Fibroblast of upper back skin (primary cell): ENCODE measurements at regions not wholly inside any gene's neighbourhood (a gene's known extent, or its start where the extent isn't known, plus 50 kb on each side); places are given as distances from the start of the nearest gene placed in this dataset.
"Not testable (repeated sequence)": the region's sequence is repeated elsewhere in the genome, so short reads cannot be mapped to it uniquely, and the experiment has no call there.

Experiments used
- DNase-seq: peaks from one replicate; pipeline ENCODE4 v3.0.0-alpha.2; 2013

DNA sequence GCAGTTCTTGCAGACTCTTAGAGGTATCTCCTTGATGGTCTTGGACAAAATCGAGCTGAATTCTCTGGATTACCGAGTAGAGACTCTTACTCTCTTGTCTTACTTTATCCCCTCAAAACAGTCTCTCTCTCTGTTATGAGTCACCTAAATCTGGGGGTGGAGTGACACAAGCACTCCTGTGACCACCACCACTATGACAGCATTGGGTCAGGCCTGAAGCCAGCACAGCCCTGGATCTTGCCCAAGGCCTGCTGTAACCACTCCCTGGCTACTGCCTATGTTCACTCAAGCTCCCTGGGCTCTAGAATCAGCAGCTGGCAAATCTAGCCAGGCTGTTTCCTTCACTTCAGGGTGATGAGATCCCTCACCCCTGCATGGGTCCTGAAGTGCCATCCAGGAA, 662.5 kb downstream of the LUZP2 start:
- DNase-seq = peak; percentile 21

DNA sequence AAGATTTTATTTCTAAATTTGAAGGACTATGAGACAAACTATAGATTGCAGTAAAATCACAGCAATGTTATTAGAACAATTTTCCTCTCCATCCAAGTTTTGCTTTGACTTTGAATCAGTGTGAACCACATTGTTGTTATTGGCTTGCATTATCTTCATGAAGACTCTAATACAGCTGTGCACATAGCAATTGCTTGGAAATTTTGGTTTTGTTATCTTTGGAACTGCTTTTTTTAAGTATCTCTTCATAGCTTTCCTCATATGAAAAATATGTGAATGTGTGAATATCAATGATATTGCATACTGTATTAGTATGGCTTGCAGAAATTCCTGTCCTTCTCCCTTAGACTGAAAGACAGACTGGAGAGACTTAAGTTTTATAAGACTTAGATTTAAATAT, 666.6 kb downstream of the LUZP2 start:
- peak; percentile 71 for DNase-seq

DNA sequence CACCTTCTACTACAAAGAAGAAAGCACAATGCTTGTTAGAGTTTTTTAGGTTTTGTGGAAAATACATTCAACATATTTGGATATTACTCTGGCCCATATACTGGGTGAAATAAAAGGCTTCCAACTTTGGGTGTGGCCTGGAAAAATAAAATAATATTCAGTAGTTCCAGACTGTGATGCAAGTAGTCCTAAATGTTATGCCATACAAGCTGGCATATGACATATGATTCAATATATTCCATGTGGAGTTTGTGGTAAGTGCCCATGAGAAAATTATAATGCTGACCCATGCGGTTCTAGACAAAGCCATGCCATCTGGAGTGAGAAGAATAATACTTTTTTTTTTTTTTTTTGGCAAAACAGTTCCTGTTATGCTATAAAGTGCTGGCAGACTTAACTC, 683.3 kb downstream of the LUZP2 start:
- no peak for DNase-seq

DNA sequence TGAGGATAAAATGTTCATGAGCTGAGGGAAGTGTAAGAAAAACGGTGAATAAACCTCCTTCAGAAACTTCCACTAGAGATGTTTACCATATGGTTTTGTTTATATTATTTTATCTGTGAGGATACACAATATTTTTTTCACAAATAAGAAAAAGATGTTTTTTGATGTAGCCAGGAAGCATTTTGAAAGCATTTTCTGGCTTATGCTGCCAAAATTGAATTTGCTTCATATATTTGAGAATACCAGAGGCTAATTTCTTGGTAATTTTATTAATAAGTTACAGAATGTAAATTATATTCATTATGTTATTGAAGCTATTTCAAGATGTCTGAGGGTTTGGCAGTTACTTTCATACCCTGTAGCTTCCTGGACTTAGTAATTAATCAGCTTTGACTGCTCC, 686.6 kb downstream of the LUZP2 start:
- no peak for DNase-seq

DNA sequence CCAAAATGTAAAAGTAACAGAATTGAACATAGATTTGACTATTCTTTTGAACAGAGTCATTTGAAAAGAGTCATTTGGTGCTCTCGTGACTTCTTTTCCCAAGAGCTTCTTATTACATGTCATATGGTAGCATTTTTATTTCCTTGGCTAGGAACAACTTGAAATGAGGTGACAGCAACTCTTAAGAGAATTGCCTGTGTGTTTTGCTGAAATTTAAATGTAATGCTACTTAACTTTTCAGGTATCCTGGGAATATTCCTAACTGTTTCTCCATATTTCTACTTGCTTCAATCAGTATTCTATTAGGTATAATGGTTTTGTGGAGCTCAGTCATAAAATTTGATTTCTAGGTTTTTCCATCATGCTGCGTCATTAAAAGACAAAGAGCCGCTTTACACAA, 700.7 kb downstream of the LUZP2 start:
- no peak for DNase-seq

DNA sequence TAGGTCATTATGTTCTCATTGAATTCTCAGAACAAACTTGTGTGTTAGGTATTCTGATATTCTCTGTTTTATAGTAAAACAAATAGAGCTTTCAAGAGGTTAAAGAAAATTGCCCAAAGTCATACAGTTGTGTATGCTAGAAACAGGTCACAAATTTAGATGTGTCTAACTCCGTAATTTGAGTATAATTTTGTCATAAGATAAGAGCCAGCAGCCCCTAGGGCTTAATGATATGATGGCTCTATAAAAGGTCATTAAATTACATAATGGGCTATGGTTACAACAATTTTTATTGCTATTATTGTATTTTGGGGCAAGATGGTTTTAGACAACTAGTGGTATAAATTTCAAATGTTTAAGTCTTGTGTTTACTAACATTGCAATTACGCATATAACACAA, 701.9 kb downstream of the LUZP2 start:
- no peak for DNase-seq

DNA sequence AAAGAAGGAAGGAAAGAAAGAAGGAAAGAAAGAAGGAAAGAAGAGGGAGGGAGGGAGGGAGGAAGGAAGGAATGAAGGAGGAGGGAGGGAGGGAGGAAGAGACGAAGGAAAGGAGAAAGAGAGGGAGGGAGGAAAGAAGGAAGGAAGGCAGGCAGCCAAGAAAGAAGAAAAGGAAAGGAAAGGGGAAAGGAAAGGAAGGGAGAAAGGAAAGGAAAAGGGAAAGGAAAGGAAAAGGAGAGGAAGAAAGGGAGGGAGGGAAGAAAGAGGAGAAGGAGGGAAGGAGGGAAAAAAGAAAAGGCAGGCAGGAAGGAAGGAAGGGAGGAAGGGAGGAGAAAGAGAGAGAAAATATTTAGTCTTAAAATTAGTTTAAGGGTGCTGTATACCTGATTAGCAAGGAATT, 704.1 kb downstream of the LUZP2 start:
- no peak for DNase-seq

DNA sequence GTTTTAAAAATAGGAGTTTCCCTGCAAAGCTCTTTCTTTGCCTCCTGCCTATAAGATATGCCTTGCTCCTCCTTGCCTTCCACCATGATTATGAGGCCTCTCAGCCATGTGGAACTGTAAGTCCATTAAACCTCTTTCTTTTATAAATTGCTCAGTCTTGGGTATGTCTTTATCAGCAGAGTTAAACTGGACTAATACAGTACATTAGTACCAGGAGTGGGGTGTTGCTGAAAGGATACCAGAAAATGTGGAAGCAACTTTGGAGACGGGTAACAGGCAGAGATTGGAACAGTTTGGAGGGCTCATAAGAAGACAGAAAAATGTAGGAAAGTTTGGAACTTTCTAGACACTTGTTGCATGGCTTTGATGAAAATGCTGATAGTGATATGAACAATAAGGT, 709.9 kb downstream of the LUZP2 start:
- no peak for DNase-seq

DNA sequence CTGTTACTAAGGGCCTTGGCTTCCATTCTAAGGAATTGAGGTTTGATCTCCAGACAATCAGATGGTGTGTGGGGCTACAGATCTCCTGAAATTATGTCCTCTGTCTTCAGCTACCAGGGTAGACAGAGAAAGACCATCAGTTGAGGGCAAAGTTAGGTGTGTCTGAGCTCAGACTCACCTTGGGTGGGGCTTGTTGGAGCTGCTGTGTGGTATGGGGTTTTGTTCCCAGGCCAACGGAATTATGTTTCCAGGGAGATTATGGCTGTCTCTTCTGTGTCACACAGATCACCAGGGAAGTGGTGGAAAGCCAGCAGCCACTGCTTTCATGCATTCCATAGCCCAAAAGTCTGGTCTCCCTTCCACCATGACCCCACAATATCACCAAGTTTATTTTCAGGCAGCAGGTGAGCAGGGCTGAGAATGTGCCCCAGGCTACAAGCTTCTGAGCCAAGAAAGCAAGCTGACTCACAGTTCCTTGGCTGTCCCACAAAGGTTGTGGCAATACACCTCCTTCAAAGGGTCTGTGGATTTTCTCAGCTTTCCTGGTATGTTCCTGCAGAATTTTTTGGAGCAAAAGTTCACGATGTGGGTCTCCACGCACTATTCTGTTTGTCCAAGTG, 714.9 kb downstream of the LUZP2 start:
- no peak for DNase-seq

DNA sequence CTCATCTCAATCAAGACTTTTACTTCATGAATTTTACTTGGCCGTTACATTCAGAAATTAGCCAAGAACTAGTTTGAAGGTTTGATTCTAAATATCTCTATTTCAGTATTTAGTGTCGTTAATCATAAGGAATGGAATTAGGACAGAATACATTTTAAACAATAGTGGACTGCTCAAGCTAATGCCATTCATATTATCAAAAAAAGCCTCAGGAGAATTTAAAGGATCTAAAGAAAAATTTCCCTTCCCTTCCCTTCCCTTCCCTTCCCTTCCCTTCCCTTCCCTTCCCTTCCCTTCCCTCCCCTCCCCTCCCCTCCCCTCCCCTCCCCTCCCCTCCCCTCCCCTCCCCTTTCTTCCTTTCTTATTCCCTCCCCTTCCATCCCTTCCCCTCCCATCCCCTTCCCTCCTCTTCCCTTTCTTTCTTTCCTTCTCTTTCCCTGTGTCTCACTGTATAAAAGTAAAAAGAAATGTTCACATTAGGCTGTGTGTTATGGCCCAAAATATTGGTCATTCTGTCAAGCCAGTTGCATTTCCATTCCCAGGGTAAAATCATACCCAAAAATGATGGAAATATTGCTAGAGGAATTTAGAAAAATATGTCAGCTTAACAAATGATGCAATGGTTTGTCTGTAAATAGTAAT, 717.8 kb downstream of the LUZP2 start:
- no peak for DNase-seq

DNA sequence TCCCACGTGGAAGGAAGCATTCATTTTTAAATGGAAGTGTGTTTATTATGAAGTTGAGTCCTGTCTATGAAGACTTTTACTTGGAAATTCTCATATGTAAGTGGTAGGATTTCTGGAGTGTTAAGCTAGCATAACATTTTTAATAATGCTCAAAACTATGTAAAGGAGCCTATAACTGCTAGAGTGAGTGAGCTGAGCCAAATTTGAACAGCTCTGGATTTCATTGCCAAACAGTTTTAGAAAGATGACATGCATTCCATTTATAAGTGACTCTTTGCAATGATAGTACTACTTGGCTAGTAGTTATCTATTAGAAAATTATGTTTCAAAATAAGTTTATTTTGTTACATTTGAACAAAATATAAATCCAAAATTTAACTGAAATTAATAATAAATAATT, 721.2 kb downstream of the LUZP2 start:
- no peak for DNase-seq

DNA sequence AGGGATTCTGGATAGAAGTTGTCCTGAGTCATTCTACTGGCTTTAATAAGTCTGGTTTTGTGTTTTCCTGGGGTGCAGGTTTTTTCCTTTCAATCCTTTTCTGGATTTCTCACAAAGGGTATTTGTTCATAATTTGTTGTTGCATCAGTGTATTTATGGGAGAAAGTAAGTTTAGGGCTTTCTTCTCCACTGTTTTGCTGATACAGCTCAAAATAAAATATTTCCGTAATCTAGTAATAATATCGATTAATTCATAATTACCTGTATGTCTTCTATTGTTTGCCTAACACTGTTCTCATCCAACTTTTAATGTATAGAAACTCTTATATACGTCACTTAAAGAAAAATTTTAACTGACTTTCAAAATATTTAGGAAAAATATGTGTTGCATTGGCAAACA, 728.2 kb downstream of the LUZP2 start:
- DNase-seq = no peak

DNA sequence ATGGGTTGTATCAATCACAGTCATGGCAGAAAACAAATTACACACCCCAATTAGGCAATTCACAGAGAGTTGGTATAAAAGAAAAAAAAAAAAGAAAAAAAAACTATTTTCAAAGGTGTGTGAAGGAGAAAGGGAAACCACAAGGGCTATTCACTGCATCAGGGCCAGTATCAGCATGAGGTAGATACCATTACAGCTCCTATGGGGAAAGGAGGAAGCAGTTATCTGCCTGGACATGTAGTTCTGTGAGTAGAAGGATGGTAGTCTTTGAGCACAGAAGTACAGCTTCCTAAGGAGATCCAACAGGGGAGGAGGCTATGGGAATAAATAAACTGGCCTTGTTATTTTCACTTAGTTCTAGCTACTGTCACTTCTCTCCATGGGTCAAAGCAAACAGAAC, 746.1 kb downstream of the LUZP2 start:
- DNase-seq = no peak

DNA sequence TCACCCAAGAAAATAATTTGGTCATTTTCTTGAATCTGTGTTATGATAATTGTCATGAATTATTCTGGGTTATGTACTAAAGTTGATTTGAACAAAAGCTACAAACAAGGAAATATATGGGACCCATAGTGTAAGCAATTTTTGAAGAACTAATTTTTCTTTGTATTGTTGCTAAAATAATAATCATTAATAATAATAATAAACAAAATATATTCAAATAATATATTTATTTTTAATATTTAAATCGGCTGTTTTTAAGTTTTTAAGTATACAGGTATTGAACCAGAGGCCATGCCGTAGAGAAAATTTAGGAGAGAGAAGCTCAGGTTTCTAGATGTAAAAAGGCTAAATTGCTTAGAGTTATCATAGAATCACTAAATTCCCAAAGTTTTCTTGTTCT, 747.3 kb downstream of the LUZP2 start:
- no peak for DNase-seq

DNA sequence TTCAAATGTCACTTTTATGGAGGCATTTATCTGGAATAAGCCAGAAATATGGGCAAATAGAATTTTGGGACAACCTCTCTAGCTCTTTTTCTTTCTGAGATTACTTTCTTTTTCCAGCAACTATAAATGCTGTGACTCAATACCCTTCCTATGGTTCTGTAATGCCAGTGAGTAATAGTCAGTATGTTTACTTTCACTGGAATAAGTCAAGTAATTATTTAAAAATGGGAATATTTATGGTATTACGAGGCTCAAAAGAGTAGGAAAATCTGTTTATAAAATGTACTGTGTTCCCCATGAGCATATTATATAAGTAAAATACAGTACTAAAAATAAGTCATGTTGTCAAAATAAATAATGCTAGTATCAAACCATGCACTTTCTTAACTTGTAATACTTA, 750.5 kb downstream of the LUZP2 start:
- DNase-seq = no peak

DNA sequence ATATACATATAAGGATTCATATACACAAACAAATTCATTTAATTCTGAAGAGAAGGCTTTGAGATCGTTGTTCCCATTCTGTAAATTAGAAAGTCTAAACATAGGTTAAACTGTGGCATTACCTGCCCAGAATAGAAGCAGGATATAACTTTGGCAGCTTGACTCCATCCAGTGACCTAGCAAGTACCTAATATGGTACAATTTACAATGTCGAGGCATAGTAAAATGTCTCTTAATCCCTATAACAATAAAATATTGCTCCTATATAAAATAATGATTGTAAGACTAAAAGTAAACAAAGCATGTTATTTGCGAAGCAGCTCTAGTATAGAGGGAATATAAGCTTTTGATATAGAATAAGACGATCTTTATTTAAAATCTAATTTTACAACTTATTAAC, 756.0 kb downstream of the LUZP2 start:
- no peak for DNase-seq

DNA sequence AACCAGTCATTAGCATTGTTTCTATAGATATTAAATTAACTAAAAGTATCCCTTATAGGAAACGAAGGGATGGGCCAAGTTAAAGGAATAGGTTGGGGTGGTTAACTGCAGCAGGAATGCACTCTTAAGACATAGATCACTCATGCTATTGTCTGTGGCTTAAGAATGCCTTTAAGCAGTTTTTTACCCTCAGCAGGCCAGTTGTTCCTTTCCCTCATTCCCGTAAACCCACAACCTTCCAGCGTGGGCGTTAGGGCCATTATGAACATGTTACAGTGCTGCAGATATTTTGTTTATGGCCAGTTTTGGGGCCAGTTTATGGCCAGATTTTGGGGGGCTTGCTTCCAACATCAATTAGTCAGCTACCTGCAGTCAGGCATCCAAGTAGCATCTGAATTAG, 767.0 kb downstream of the LUZP2 start:
- not testable (repeated sequence) for DNase-seq

DNA sequence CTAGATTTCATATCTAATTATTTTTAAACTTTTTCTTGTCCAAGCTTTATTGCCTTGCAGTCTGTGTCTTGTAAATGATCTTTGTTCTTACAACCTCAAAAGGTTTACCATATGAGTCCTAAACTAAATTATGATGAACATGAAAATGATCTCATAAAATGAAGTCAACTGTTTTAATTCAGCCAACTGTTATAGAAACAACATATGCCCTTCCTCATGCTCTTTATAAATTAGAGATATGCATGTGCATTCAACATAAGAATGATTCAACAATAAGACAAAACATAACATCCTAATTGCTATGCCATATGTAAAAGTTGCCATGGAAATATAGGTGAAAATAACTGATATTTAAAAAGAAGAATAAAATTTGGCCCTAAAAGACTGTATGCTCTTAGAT, 774.4 kb downstream of the LUZP2 start:
- no peak for DNase-seq

DNA sequence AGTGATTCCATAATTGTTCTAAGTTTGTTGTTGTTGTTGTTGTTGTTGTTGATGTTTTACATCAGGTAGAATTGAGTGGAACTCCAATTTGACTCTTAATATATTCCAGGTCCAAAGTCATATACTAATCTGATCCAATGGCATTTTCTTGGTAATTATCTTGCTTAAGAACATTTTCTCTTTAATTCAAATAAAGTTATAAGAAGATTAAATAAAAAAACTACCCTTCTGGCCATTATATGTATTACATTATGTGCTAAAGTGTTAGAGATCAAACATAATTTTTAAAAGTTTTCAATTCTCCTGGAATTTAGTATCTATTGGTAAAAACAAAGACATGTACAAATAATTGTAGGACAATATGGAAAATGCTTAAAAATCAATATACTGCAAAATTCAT, 775.4 kb downstream of the LUZP2 start:
- no peak for DNase-seq

DNA sequence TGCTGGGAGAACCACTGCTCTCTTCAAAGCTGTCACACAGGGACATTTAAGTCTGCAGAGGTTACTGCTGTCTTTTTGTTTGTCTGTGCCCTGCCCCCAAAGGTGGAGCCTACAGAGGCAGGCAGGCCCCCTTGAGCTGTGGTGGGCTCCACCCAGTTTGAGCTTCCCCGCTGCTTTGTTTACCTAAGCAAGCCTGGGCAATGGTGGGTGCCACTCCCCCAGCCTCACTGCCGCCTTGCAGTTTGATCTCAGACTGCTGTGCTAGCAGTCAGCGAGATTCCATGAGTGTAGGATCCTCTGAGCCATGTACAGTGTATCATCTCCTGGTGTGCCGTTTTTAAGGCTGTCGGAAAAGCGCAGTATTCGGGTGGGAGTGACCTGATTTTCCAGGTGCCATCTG, 784.0 kb downstream of the LUZP2 start:
- DNase-seq = not testable (repeated sequence)

DNA sequence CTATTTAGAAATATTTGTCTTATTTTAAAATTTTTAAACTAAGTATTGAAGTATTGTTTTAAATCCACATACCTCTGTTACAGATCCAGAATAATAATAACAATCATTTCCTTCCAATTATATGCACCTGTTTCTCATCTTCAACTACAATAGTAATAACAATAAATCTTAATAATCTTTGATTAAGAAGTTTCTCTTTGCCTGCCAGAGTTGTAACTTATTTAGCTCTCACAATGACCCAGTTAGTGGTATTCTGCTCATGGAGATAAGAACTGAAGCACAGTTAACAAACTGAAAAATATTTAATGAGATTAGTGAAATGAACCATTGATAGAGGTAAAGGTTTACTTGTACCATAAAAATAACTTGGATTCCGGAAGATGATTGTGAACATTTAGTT, 796.3 kb downstream of the LUZP2 start:
- DNase-seq = no peak

DNA sequence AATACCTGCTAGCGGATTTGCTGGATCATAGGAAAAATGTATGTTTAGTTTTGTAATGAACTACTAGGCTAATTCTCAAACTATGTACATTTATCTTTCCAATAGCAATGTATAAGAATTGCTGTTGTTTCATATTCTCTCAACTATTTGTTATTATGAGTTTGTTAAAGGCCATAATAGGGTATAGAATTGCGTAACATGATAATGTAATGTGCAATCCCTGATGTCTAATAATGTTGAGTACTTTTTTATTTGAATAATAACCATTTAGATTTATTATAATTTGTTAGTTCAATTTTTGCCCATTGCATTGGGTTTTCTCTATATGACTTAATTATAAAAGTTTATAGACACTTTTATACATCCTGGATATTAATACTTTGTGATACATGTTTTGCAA, 801.6 kb downstream of the LUZP2 start:
- no peak for DNase-seq

DNA sequence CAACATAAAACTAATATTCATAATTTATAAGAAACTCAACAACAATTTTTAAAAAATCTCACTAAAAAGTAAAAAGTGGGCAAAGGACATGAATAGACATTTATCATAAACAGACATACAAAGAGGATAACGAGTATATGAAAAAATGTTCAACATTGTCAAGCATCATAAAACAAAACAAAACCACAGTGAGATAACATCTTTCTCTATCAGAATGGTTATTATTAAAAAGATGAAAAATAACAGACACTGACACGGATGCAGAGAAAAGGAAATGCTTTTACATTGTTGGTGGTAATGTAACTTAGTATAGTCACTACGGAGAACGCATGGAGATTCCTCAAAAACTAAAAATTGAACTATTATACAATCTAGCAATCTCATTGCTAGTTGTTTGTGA, 813.0 kb downstream of the LUZP2 start:
- no peak for DNase-seq

DNA sequence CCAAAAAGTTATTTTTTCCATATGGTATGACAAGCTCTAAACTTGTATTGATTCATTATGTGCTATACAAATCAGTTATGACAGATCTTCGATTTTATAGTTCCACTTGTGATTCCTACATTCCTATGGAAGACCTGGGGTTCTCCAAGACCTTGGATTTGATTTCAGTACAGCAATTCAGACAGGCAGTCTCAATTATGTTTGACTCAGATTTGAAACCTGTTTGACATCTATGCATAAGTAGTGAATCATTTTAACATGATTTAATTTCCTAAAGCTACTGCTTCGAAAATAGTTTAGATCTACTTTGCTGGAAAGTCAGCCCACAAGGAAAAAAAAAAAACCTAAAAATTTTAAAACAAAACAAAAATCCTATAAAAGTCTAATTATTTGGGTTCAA, 820.4 kb downstream of the LUZP2 start:
- peak; percentile 58 for DNase-seq

DNA sequence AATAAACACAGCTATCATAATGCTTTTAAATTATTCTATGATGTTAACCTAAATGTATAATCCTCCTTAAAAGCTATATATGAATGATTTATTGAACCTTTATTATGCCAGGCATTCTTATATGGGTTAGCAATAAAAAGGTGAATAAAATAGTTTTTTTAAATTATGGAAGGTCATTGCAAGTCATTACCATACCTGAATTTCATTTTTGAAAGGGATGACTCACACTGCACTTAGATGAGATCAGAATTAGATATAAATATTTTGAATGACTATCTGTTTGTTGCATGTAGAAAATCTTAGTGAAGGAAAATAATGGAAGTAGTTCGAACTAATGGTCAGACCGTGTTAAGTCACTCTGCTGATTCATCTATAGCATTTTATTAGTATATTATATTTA, 822.3 kb downstream of the LUZP2 start:
- no peak for DNase-seq
